ENCODE measurements at regions not wholly inside any gene's neighbourhood (a gene's known extent, or its start where the extent isn't known, plus 50 kb on each side); places are given as distances from the start of the nearest gene placed in this dataset.

GRCh38 chr5:124932791-124933600 lies 186.6 kb upstream of the ZNF608 start:
- DNase-seq, result peak; percentile 31
- Histone ChIP-seq H3K4me3 (no peak overlapping the region), H3K27ac (replicated peaks) (no peak overlapping the region), H3K36me3 (no peaks in the 10 kb centered on the region), H3K27me3 (ENCODE audit: low read depth) (no peaks in the 10 kb centered on the region), H3K4me1 (no peaks in the 10 kb centered on the region), H3K9me3 (replicated peaks) (no peaks in the 10 kb centered on the region)
- intact Hi-C loops (cut with micrococcal nuclease), result no loop called here
- TF ChIP-seq CTCF (IDR thresholded peaks at IDR 0.05; ENCODE audit: borderline replicate concordance), result no peak

DNA sequence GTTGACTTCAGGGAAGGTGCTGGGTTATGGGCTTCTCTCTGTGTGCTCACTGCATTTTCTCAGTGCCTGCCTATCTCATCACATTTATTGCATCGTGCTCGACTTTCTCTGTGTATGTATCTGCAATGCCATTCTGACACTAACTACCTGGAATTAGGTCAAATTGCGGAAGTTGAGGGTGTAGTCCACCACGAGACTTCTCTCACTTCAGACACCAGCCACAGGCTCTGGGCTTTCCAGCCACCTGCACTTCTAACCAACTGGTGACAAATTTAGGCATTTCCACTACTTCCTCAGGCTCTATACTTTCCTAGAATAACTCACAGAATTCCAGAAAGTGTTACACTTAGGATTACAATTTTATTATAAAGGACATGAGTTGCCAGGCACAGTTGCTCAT lies 188.6 kb upstream of the ZNF608 start:
- no peak overlapping the region for H3K27ac ChIP-seq (replicated peaks)
- no peak overlapping the region for H3K4me3 ChIP-seq
- no peaks in the 10 kb centered on the region for H3K27me3 ChIP-seq (ENCODE audit: low read depth)
- H3K36me3 ChIP-seq, result no peaks in the 10 kb centered on the region
- no peak for DNase-seq
- no peaks in the 10 kb centered on the region for H3K9me3 ChIP-seq (replicated peaks)
- intact Hi-C loops (cut with micrococcal nuclease), result no loop called here
- no peak for TF ChIP-seq CTCF (IDR thresholded peaks at IDR 0.05; ENCODE audit: borderline replicate concordance)
- no peaks in the 10 kb centered on the region for H3K4me1 ChIP-seq

- Histone ChIP-seq H3K36me3 (no peaks in the 10 kb centered on the region), H3K4me1 (no peaks in the 10 kb centered on the region), H3K9me3 (replicated peaks) (peaks cover 8% of the 10 kb centered on the region), H3K27me3 (ENCODE audit: low read depth) (no peaks in the 10 kb centered on the region), H3K27ac (replicated peaks) (no peak overlapping the region), H3K4me3 (no peak overlapping the region)
- intact Hi-C loops (cut with micrococcal nuclease), result no loop called here
- TF ChIP-seq CTCF (IDR thresholded peaks at IDR 0.05; ENCODE audit: borderline replicate concordance), result no peak
- no peak for DNase-seq
These were observed 190.1 kb upstream of the ZNF608 start for GRCh38 chr5:124936626-124936933.

- intact Hi-C loops (cut with micrococcal nuclease), result no loop called here
- TF ChIP-seq CTCF (IDR thresholded peaks at IDR 0.05; ENCODE audit: borderline replicate concordance), result no peak
These were observed 194.9 kb upstream of the ZNF608 start for GRCh38 chr5:124941051-124942049.

DNA sequence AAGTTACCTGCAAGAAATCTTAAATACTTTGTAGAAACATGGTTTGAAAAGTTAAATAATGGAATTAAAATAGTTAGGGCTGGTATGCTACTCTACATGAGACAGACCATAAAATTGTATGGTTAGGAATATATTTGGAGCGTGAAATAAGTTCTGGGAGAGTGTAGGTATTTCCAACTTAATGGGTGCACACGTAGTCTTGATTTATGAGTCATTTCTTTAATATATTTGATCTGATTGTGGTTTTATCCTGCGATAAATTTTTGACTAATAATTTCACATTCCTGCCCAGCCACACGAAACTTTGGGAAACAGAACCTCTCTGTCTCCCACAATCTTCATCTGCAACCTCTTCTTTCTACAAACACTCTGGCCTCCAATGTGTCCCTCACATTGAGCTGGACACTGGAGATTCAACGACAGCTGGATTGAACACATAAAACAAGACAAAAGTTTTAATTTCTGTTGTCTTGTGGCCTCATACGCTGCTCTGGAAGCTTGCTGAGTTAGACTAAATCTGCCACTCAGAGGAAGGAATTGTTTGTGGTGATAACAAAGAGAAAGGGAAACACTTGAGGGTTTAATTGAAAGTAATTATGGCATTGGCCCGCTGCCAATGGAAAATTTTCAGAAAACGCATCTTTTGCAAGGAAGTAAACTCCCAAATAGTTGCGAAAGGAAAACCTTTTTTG lies 201.8 kb upstream of the ZNF608 start:
- no peaks in the 10 kb centered on the region for H3K9me3 ChIP-seq (replicated peaks)
- intact Hi-C loops (cut with micrococcal nuclease), result no loop called here
- no peak overlapping the region for H3K4me3 ChIP-seq
- no peaks in the 10 kb centered on the region for H3K27me3 ChIP-seq (ENCODE audit: low read depth)
- DNase-seq, result no peak
- H3K27ac ChIP-seq (replicated peaks), result peak overlapping the region; percentile 51
- no peak for TF ChIP-seq CTCF (IDR thresholded peaks at IDR 0.05; ENCODE audit: borderline replicate concordance)
- peaks cover 11% of the 10 kb centered on the region for H3K4me1 ChIP-seq
- no peaks in the 10 kb centered on the region for H3K36me3 ChIP-seq

More at GRCh38 chr5:124941051-124942049, 194.9 kb upstream of the ZNF608 start:
- Histone ChIP-seq H3K4me1 (no peaks in the 10 kb centered on the region), H3K9me3 (replicated peaks) (peaks cover 8% of the 10 kb centered on the region), H3K36me3 (no peaks in the 10 kb centered on the region), H3K4me3 (no peak overlapping the region), H3K27me3 (ENCODE audit: low read depth) (no peaks in the 10 kb centered on the region), H3K27ac (replicated peaks) (no peak overlapping the region)
- no peak for DNase-seq

Measured in left ventricle myocardium inferior (tissue), 1 donor.